Keratinocyte (primary cell): ENCODE measurements at regions not wholly inside any gene's neighbourhood (a gene's known extent, or its start where the extent isn't known, plus 50 kb on each side); places are given as distances from the start of the nearest gene placed in this dataset.

Experiments
- DNase-seq: peaks from one replicate; pipeline ENCODE4 v3.0.0-alpha.2; 2011; ENCODE audit warnings: low read depth, missing footprints, low spot score
- FAIRE-seq: peaks from 2 replicates; lab custom pipeline; 2011; peaks lifted over from hg19 to GRCh38; lab: Jason Lieb, UNC
- H2AFZ ChIP-seq: 2 replicates; pipeline ENCODE4 v1.6.0; 2012; ENCODE audit warnings: low read length, control low read depth, inconsistent platforms; ENCODE audit not compliant: control insufficient read depth
- H3K27ac ChIP-seq: 2 replicates; pipeline ENCODE4 v1.5.1; 2011; ENCODE audit warnings: low read length; ENCODE audit not compliant: control insufficient read depth, insufficient read depth
- H3K27me3 ChIP-seq: 3 replicates; pipeline ENCODE4 v1.6.0; 2011; ENCODE audit warnings: low read length; ENCODE audit not compliant: control insufficient read depth, insufficient read depth; ENCODE audit errors: extremely low read depth
- H3K36me3 ChIP-seq, 2 experiments: 2 replicates in 1 of 2; 3 replicates in 1 of 2; pipeline ENCODE4 v1.5.1; 2011; ENCODE audit warnings: low read length in 2 of 2, mild to moderate bottlenecking in 1 of 2; ENCODE audit not compliant: control insufficient read depth in 2 of 2, insufficient read depth in 2 of 2; ENCODE audit errors: extremely low read depth in 1 of 2
- H3K4me1 ChIP-seq: 3 replicates; pipeline ENCODE4 v1.5.1; 2011; ENCODE audit warnings: low read length; ENCODE audit not compliant: control insufficient read depth, insufficient read depth; ENCODE audit errors: extremely low read depth
- H3K4me2 ChIP-seq: 3 replicates; pipeline ENCODE4 v1.6.0; 2011; ENCODE audit warnings: low read depth, low read length; ENCODE audit not compliant: control insufficient read depth, insufficient read depth; ENCODE audit errors: extremely low read depth
- H3K4me3 ChIP-seq, 3 experiments: fragments of 200-600 bp in 1 of 3; sonication (generic) in 1 of 3; 2 replicates in 2 of 3; 3 replicates in 1 of 3; pipeline ENCODE4 v1.5.1; 2011 to 2016; ENCODE audit warnings: low read length in 3 of 3, mild to moderate bottlenecking in 3 of 3, control low read depth in 2 of 3, inconsistent platforms in 1 of 3, low read depth in 1 of 3, mixed read lengths in 1 of 3, mixed run types in 1 of 3, moderate library complexity in 1 of 3; ENCODE audit not compliant: control insufficient read depth in 2 of 3, insufficient read depth in 2 of 3; ENCODE audit errors: extremely low read depth in 1 of 3
- H3K79me2 ChIP-seq: 2 replicates; pipeline ENCODE4 v1.6.0; 2012; ENCODE audit warnings: low read length; ENCODE audit not compliant: control insufficient read depth, insufficient read depth
- H3K9ac ChIP-seq: 3 replicates; pipeline ENCODE4 v1.6.0; 2011; ENCODE audit warnings: low read length; ENCODE audit not compliant: control insufficient read depth, insufficient read depth; ENCODE audit errors: extremely low read depth
- H3K9me1 ChIP-seq: 3 replicates; pipeline ENCODE4 v1.6.0; 2011; ENCODE audit warnings: low read length; ENCODE audit not compliant: control insufficient read depth, insufficient read depth; ENCODE audit errors: extremely low read depth
- H3K9me3 ChIP-seq: 2 replicates; pipeline ENCODE4 v1.5.1; 2012; ENCODE audit warnings: low read depth, low read length; ENCODE audit not compliant: control insufficient read depth
- H4K20me1 ChIP-seq: 3 replicates; pipeline ENCODE4 v1.6.0; 2011; ENCODE audit warnings: low read length; ENCODE audit not compliant: control insufficient read depth, insufficient read depth; ENCODE audit errors: extremely low read depth
- CTCF ChIP-seq, 3 experiments: IDR thresholded peaks in 1 of 3; conservative IDR thresholded peaks in 1 of 3; optimal IDR thresholded peaks in 1 of 3; 2 replicates in 2 of 3; 3 replicates in 1 of 3; pipeline versions ENCODE3 to v1.5.1; 2011; ENCODE audit warnings: low read length in 3 of 3, mild to moderate bottlenecking in 3 of 3, moderate library complexity in 2 of 3, control low read depth in 1 of 3, inconsistent platforms in 1 of 3; ENCODE audit not compliant: insufficient read depth in 2 of 3; ENCODE audit errors: extremely low read depth in 1 of 3
- EZH2 ChIP-seq: IDR thresholded peaks from one replicate; pipeline ENCODE4 v1.6.1; 2012; ENCODE audit warnings: inconsistent platforms, mild to moderate bottlenecking, low read length, moderate library complexity
- dilution Hi-C: fragments of 300-500 bp; cut with MboI; formaldehyde crosslinking; loops from one replicate; pipeline ENCODE4 v1.7.0; 2020; ENCODE audit warnings: low sequenced_read_pairs; ENCODE audit not compliant: extremely low pct_ligation_motif_present

GRCh38 chr15:70470556-70471191 lies 292.7 kb downstream of the UACA start:
- Histone ChIP-seq H3K79me2 (no peaks in the 10 kb centered on the region), H3K4me1 (peaks cover 15% of the 10 kb centered on the region), H3K27ac (no peak overlapping the region), H2AFZ (no peak overlapping the region), H3K9me3 (no peaks in the 10 kb centered on the region), H3K9ac (no peak overlapping the region), H3K4me2 (no peak overlapping the region), H3K36me3 (no peaks in the 10 kb centered on the region), H3K9me1 (no peaks in the 10 kb centered on the region), H4K20me1 (peaks cover 11% of the 10 kb centered on the region), H3K4me3 (no peak overlapping the region), H3K27me3 (peaks cover 73% of the 10 kb centered on the region)
- no peak for FAIRE-seq
- no peak for TF ChIP-seq CTCF (optimal IDR thresholded peaks at IDR 0.05 in 1 of 3, IDR thresholded peaks at IDR 0.05 in 1 of 3, conservative IDR thresholded peaks at IDR 0.05 in 1 of 3; ENCODE audit: extremely low read depth in 1 of 3, insufficient read depth in 2 of 3, low read length in 3 of 3)
- no peak for TF ChIP-seq EZH2
- dilution Hi-C loops = no loop called here
- DNase-seq = no peak

GRCh38 chr15:70469651-70470555 lies 293.5 kb downstream of the UACA start:
- Histone ChIP-seq H3K27ac (no peak overlapping the region), H3K9me3 (no peaks in the 10 kb centered on the region), H4K20me1 (peaks cover 11% of the 10 kb centered on the region), H3K9ac (no peak overlapping the region), H3K79me2 (no peaks in the 10 kb centered on the region), H3K4me2 (no peak overlapping the region), H3K9me1 (no peaks in the 10 kb centered on the region), H3K36me3 (no peaks in the 10 kb centered on the region), H3K27me3 (peaks cover 78% of the 10 kb centered on the region), H2AFZ (no peak overlapping the region), H3K4me3 (no peak overlapping the region), H3K4me1 (peaks cover 9% of the 10 kb centered on the region)
- dilution Hi-C loops = no loop called here
- no peak for FAIRE-seq
- DNase-seq = no peak
- TF ChIP-seq CTCF (optimal IDR thresholded peaks at IDR 0.05 in 1 of 3, IDR thresholded peaks at IDR 0.05 in 1 of 3, conservative IDR thresholded peaks at IDR 0.05 in 1 of 3; ENCODE audit: extremely low read depth in 1 of 3, insufficient read depth in 2 of 3, low read length in 3 of 3) (no peak), EZH2 (no peak)
